ENCODE measurements at regions not wholly inside any gene's neighbourhood (a gene's known extent, or its start where the extent isn't known, plus 50 kb on each side); places are given as distances from the start of the nearest gene placed in this dataset.

DNA sequence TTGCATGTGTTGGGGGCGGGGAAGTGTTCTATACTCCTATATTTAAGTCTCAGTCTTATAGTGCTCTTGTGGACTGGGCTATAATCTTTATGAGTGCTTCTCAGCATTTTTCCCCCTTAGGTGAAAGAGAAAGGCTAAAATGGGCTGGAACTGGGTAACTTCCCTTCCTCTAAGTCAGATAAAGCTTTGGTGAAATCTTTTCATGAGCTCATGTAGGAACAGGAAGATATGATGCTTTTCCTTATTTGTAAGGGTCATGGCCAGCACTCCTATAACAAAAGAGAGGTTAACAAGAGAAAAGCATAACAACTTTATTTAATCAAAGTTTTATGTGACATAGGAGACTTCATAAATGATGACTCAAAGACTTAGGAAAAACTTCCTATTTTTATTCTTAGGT is 841.5 kb downstream of the SLC16A7 start:
- Histone ChIP-seq H3K9me3 (replicated peaks; ENCODE audit: low read length) (no peaks in the 10 kb centered on the region), H3K36me3 (ENCODE audit: insufficient read depth, low read length) (no peaks in the 10 kb centered on the region), H3K27me3 (ENCODE audit: control insufficient read depth, insufficient read depth, low read length) (no peaks in the 10 kb centered on the region), H3K9ac (ENCODE audit: low read depth, low read length) (no peak overlapping the region), H3K4me3 (ENCODE audit: low read length) (no peak overlapping the region), H3K4me1 (ENCODE audit: control insufficient read depth, insufficient read depth, low read length) (no peaks in the 10 kb centered on the region), H3K4me2 (ENCODE audit: low read length) (no peak overlapping the region)

DNA sequence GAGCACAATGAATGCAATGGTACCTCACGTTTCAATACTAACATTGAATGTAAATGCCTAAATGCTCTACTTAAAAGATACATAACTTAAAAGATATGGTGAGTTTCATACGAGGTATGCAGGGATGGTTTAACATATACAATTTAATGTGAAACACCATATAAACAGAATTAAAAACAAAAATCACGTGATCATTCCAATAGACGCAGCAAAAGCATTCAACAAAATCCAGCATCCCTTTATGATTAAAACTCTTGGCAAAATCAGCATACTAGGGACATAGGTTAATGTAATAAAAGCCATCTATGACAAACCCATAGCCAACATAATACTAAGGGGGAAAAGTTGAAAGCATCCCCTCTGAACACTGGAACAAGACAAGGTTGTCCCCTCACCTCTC is 845.7 kb downstream of the SLC16A7 start:
- Histone ChIP-seq H3K4me3 (ENCODE audit: low read length) (no peak overlapping the region), H3K9ac (ENCODE audit: low read depth, low read length) (no peak overlapping the region), H3K36me3 (ENCODE audit: insufficient read depth, low read length) (no peaks in the 10 kb centered on the region), H3K4me1 (ENCODE audit: control insufficient read depth, insufficient read depth, low read length) (no peaks in the 10 kb centered on the region), H3K4me2 (ENCODE audit: low read length) (no peak overlapping the region), H3K9me3 (replicated peaks; ENCODE audit: low read length) (no peaks in the 10 kb centered on the region), H3K27me3 (ENCODE audit: control insufficient read depth, insufficient read depth, low read length) (no peaks in the 10 kb centered on the region)

DNA sequence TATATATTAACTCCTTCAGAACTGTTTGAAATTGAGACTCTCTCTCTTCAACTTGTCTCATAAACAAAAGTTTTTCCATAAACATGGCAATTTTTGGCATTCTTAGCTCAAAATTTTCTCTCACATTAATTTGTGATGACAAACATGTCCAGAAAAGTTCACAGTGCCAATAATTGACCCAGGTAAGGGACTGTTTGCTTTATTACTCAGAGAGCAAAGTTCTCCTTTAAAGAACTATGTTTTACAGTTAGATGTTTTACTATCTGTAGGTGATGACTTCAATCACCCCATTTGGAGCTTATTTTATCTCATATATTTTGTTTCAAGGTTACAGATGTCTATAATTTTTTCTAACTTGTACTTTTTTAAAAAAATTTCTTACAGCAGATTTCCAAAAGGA is 855.6 kb downstream of the SLC16A7 start:
- peaks cover 6% of the 10 kb centered on the region for H3K9me3 ChIP-seq (replicated peaks; ENCODE audit: low read length)
- no peaks in the 10 kb centered on the region for H3K27me3 ChIP-seq (ENCODE audit: control insufficient read depth, insufficient read depth, low read length)
- no peak overlapping the region for H3K4me3 ChIP-seq (ENCODE audit: low read length)
- no peak overlapping the region for H3K9ac ChIP-seq (ENCODE audit: low read depth, low read length)
- no peaks in the 10 kb centered on the region for H3K4me1 ChIP-seq (ENCODE audit: control insufficient read depth, insufficient read depth, low read length)
- H3K4me2 ChIP-seq (ENCODE audit: low read length): no peak overlapping the region
- no peaks in the 10 kb centered on the region for H3K36me3 ChIP-seq (ENCODE audit: insufficient read depth, low read length)

DNA sequence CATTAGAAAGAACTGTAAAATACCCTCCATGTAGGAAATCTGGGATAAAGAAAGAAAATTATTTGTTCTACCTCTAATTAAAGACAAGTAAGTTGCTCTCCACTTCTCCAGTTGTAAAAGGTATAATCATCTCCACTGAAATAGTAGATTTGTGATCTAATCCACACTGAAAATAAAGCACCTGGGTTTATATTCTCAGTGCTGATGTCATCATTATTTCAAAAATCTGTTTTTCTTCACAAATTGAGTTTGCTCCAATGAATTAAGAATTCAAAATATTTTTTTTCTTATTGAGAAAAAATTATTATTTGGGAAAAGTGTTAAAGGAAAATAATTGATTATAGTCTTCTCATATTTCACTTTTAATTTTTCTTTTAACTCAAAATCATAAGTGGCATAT is 869.2 kb downstream of the SLC16A7 start:
- Histone ChIP-seq H3K4me2 (ENCODE audit: low read length) (no peak overlapping the region), H3K27me3 (ENCODE audit: control insufficient read depth, insufficient read depth, low read length) (no peaks in the 10 kb centered on the region), H3K9ac (ENCODE audit: low read depth, low read length) (no peak overlapping the region), H3K9me3 (replicated peaks; ENCODE audit: low read length) (no peaks in the 10 kb centered on the region), H3K4me3 (ENCODE audit: low read length) (no peak overlapping the region), H3K36me3 (ENCODE audit: insufficient read depth, low read length) (no peaks in the 10 kb centered on the region), H3K4me1 (ENCODE audit: control insufficient read depth, insufficient read depth, low read length) (no peaks in the 10 kb centered on the region)

DNA sequence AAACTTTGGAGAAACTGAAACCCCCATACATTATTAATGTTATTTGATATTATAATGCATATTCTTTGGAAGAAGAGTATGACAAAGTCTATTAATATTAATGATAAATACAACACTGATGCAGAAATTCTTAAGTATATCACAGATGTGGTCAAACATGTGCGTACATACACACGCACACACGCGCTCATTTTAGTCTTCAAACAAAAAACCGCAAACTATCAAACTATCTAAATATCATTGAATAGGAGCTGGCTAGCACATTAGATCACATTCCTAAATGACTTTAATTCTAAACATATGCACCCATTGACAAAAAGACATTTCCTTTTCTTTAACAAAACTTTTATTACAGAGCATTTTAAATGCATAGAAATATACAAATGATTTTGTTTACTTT is 872.7 kb downstream of the SLC16A7 start:
- no peak overlapping the region for H3K4me3 ChIP-seq (ENCODE audit: low read length)
- H3K9ac ChIP-seq (ENCODE audit: low read depth, low read length): no peak overlapping the region
- no peaks in the 10 kb centered on the region for H3K4me1 ChIP-seq (ENCODE audit: control insufficient read depth, insufficient read depth, low read length)
- no peaks in the 10 kb centered on the region for H3K36me3 ChIP-seq (ENCODE audit: insufficient read depth, low read length)
- H3K4me2 ChIP-seq (ENCODE audit: low read length): no peak overlapping the region
- H3K27me3 ChIP-seq (ENCODE audit: control insufficient read depth, insufficient read depth, low read length): no peaks in the 10 kb centered on the region
- no peaks in the 10 kb centered on the region for H3K9me3 ChIP-seq (replicated peaks; ENCODE audit: low read length)

DNA sequence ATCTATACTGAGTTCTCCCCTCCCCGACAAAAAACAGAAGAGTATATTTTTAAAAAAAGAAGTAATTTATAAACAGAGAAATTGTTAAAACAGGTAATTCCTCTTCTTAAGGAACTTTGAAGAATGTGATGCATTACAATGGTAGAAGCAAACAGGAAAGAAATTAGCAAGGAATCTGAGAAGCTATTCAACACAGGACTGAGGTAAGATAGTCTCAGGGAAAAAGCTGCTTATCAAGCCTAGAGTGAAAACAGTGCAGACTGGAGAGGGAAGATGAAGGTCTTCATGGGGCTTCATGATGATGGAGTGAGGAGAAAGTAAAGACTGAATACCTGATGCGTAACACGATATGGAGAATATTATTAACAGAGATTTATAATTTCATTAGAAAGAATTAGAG is 880.0 kb downstream of the SLC16A7 start:
- Histone ChIP-seq H3K4me2 (ENCODE audit: low read length) (no peak overlapping the region), H3K9me3 (replicated peaks; ENCODE audit: low read length) (no peaks in the 10 kb centered on the region), H3K27me3 (ENCODE audit: control insufficient read depth, insufficient read depth, low read length) (no peaks in the 10 kb centered on the region), H3K4me1 (ENCODE audit: control insufficient read depth, insufficient read depth, low read length) (no peaks in the 10 kb centered on the region), H3K4me3 (ENCODE audit: low read length) (no peak overlapping the region), H3K9ac (ENCODE audit: low read depth, low read length) (no peak overlapping the region), H3K36me3 (ENCODE audit: insufficient read depth, low read length) (no peaks in the 10 kb centered on the region)

DNA sequence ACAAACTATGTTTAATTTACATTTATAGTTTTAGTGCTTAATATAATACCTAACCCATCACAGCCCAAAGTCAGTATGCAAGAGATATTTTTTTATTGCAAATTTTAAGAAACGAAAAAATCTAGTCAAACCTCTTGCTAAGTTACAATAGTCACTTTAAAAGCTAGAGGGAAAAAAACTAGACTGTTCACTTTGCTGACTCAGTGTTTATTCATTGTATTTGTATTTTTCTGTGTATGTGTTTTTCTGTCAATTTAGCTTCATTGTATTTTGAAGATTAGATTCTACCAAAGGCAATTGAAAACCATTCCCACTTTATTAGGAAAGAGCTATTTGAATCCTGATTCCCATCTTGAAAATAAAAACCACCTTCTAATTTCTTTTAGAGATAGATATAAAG is 891.5 kb downstream of the SLC16A7 start:
- H3K4me2 ChIP-seq (ENCODE audit: low read length): no peak overlapping the region
- no peaks in the 10 kb centered on the region for H3K36me3 ChIP-seq (ENCODE audit: insufficient read depth, low read length)
- H3K9me3 ChIP-seq (replicated peaks; ENCODE audit: low read length): no peaks in the 10 kb centered on the region
- H3K4me1 ChIP-seq (ENCODE audit: control insufficient read depth, insufficient read depth, low read length): no peaks in the 10 kb centered on the region
- H3K27me3 ChIP-seq (ENCODE audit: control insufficient read depth, insufficient read depth, low read length): no peaks in the 10 kb centered on the region
- H3K4me3 ChIP-seq (ENCODE audit: low read length): no peak overlapping the region
- no peak overlapping the region for H3K9ac ChIP-seq (ENCODE audit: low read depth, low read length)

DNA sequence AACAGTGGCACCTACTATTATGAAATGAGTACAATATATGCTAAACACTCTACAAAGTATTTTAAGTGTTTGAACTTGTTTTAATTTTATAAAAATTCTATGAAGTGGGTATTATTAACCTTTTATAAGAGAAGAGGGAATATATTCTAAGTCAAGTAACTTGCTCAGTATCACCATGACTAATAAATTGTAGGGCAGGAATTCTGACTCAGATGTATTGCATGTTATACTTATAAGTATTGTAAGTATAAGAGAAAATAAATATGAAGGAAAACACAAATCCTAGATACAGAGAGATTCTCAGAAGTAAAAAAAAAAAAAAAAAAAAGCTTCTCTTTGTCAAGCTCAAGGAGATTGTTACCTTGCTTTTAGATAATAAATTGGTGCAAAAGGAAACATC is 893.2 kb downstream of the SLC16A7 start:
- no peak overlapping the region for H3K4me3 ChIP-seq (ENCODE audit: low read length)
- H3K9ac ChIP-seq (ENCODE audit: low read depth, low read length): no peak overlapping the region
- no peaks in the 10 kb centered on the region for H3K27me3 ChIP-seq (ENCODE audit: control insufficient read depth, insufficient read depth, low read length)
- H3K36me3 ChIP-seq (ENCODE audit: insufficient read depth, low read length): no peaks in the 10 kb centered on the region
- H3K9me3 ChIP-seq (replicated peaks; ENCODE audit: low read length): no peaks in the 10 kb centered on the region
- H3K4me1 ChIP-seq (ENCODE audit: control insufficient read depth, insufficient read depth, low read length): no peaks in the 10 kb centered on the region
- H3K4me2 ChIP-seq (ENCODE audit: low read length): no peak overlapping the region

DNA sequence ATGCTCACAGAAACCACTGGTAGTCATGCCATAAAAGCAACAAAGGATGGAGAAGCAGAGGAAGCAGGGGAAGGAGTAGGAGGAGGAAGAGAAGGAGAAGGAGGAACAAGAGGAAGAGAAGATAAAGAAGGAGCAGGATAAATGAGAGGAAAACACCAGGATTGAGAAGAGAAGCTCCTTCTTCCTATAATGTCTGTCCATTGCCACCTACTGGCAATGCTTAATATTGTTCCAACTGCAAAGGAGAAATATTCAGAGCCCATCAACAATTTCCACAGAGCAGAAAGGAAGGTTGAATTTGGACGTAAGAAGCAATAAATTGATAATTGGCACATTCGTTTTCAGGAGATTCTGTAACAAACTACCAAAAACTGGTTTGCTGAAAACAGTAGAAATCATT is 898.4 kb downstream of the SLC16A7 start:
- Histone ChIP-seq H3K27me3 (ENCODE audit: control insufficient read depth, insufficient read depth, low read length) (no peaks in the 10 kb centered on the region), H3K4me1 (ENCODE audit: control insufficient read depth, insufficient read depth, low read length) (no peaks in the 10 kb centered on the region), H3K9ac (ENCODE audit: low read depth, low read length) (no peak overlapping the region), H3K4me2 (ENCODE audit: low read length) (no peak overlapping the region), H3K9me3 (replicated peaks; ENCODE audit: low read length) (no peaks in the 10 kb centered on the region), H3K36me3 (ENCODE audit: insufficient read depth, low read length) (no peaks in the 10 kb centered on the region), H3K4me3 (ENCODE audit: low read length) (no peak overlapping the region)

DNA sequence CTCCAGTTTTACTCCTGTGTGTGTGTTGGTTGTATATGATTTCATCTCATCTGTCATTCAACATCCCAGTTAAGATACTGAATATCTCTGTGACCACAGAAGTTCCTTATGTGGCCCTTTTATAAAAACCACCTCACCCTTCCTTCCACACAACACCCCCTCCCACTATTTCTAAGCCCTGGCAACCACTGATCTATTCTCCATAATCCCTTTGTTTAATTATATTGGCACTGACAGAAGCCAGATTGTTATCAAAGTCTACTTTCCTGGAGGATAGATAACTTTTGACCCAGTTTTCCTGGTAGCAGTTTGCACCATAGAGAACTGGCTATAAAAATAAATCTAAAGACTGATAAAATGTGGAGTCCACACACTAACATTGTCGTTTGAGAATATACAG is 902.8 kb downstream of the SLC16A7 start:
- H3K27me3 ChIP-seq (ENCODE audit: control insufficient read depth, insufficient read depth, low read length): no peaks in the 10 kb centered on the region
- H3K4me1 ChIP-seq (ENCODE audit: control insufficient read depth, insufficient read depth, low read length): no peaks in the 10 kb centered on the region
- H3K36me3 ChIP-seq (ENCODE audit: insufficient read depth, low read length): no peaks in the 10 kb centered on the region
- no peak overlapping the region for H3K4me3 ChIP-seq (ENCODE audit: low read length)
- H3K9me3 ChIP-seq (replicated peaks; ENCODE audit: low read length): no peaks in the 10 kb centered on the region
- H3K4me2 ChIP-seq (ENCODE audit: low read length): no peak overlapping the region
- H3K9ac ChIP-seq (ENCODE audit: low read depth, low read length): no peak overlapping the region

DNA sequence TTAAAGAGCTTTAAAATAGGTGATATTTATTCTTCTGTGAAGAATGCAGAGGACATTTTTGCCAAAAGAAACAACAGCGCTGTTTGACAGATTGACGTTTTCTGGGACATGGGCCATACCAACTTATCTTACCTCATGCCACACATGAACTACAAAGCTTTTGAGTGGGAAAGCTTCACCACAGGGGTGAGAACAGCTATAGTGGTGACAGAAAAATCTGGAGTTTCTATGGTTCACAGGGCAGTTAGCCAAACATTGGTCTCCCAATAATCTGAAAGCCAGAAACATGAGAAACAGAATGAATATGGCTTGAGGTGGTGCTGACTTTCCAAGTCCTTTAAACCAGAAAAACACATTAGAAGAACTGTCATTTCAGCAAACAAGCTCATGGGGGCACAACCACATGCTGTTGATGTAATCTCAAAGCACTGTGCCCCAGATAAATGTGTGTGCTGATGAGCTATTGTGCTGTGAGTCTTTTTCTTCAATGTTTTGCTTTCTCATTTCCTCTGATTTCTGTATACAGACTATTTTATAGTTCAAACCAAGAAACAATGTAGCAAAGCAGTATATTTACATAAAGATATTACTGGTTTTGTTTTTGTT is 905.4 kb downstream of the SLC16A7 start:
- no peaks in the 10 kb centered on the region for H3K27me3 ChIP-seq (ENCODE audit: control insufficient read depth, insufficient read depth, low read length)
- no peaks in the 10 kb centered on the region for H3K4me1 ChIP-seq (ENCODE audit: control insufficient read depth, insufficient read depth, low read length)
- no peaks in the 10 kb centered on the region for H3K9me3 ChIP-seq (replicated peaks; ENCODE audit: low read length)
- H3K36me3 ChIP-seq (ENCODE audit: insufficient read depth, low read length): no peaks in the 10 kb centered on the region
- H3K9ac ChIP-seq (ENCODE audit: low read depth, low read length): no peak overlapping the region
- no peak overlapping the region for H3K4me2 ChIP-seq (ENCODE audit: low read length)
- no peak overlapping the region for H3K4me3 ChIP-seq (ENCODE audit: low read length)

DNA sequence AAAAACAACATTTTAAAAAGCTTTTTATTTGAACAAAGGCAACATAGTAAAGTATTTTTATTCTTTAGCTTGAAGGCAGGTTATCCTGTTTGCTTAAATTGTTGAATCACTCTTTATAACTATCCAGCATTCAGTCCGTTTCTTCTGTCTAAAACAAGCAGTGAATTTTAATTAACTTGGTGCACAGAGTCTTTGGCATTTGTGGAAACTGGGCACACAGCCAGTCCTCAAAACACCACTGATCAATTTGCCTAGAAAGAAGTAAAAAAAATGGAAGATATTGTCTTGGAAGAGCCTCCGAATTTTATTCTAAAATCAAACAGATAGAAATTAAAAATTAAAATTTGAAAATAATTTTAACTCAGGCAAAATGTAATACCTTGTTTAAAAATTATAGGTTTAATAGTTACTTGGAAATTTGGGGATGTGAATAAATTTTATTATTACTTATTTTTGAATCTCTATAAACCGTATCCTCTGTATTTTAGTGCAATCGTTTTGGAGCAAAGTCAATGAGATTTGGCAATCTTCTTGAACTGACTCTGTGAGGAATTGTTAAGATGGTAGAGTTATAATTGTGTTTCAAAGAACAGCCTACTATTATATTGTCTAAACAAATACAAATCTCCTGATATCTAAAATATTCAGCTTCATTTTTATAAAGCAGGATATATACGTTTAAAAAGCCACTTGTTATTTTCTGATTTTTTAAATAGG is 927.0 kb downstream of the SLC16A7 start:
- no peak overlapping the region for H3K4me3 ChIP-seq (ENCODE audit: low read length)
- H3K9ac ChIP-seq (ENCODE audit: low read depth, low read length): no peak overlapping the region
- H3K4me2 ChIP-seq (ENCODE audit: low read length): no peak overlapping the region
- H3K9me3 ChIP-seq (replicated peaks; ENCODE audit: low read length): no peaks in the 10 kb centered on the region
- H3K27me3 ChIP-seq (ENCODE audit: control insufficient read depth, insufficient read depth, low read length): no peaks in the 10 kb centered on the region
- no peaks in the 10 kb centered on the region for H3K36me3 ChIP-seq (ENCODE audit: insufficient read depth, low read length)
- H3K4me1 ChIP-seq (ENCODE audit: control insufficient read depth, insufficient read depth, low read length): no peaks in the 10 kb centered on the region
